GM19351 (cell line): ENCODE measurements at regions not wholly inside any gene's neighbourhood (a gene's known extent, or its start where the extent isn't known, plus 50 kb on each side); places are given as distances from the start of the nearest gene placed in this dataset.

ENCODE experiments used
- ATAC-seq: cut with Tn5 transposase; IDR thresholded peaks from one replicate; pipeline ENCODE4 v1.9.1; 2021; ENCODE audit warnings: mild to moderate bottlenecking, moderate library complexity; ENCODE audit not compliant: unreplicated experiment

DNA sequence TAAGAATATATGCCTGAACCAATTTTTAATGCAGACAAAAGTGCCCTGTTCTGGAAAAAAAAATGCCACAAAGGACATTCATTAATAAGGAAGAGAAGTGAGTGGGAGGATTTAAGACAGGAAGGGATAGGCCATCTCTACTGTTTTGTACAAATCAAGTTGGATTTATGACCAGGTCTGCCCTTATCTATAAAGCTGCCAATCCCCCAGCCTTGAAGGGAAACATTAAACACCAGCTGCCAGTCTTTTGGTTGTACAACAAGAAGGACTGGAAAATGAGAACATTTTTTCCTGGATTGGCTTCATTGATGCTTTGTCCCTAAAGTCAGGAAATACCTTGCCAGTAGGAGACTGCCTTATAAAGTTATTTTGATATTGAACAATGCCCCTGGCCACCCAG, 444.0 kb downstream of the NPHP4 start:
- no peak for ATAC-seq

DNA sequence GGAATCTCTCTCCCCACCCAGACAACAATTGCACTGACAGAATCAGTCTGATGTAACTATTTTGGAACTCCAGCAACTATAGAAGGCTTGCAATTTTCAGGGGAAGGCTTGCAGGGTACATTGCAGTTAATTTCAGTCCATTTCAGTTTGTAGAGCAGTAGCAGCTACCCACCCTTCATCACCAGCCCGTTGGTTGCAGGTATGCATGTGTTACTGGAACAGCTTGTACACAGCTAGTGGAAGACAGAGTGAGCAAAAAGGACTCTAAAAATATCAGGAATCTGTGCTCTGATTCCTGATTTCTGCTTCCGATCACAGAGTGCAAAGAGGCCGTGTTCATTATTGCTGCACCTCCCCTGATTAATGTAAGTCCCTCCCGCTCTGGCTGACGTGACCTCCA, 449.0 kb downstream of the NPHP4 start:
- no peak for ATAC-seq

DNA sequence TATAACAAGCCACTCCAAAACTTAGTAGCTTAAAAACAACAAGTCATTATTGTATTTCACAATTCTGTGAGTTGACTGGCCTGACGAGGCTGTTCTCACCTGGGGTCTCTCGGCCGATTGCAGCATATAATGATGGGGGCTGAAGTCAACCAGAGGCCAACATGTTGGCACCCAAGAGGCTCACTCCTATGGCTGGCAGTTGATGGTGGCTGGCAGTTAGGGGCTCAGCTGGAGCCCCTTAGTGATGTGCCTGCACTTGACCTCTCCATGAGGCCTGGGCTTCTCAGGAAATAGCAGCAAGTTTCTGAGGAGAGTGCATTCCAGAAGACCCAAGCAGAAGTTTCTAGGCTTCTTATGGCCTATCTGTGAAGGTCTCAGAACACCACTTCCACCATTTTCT, 459.4 kb downstream of the NPHP4 start:
- no peak for ATAC-seq

DNA sequence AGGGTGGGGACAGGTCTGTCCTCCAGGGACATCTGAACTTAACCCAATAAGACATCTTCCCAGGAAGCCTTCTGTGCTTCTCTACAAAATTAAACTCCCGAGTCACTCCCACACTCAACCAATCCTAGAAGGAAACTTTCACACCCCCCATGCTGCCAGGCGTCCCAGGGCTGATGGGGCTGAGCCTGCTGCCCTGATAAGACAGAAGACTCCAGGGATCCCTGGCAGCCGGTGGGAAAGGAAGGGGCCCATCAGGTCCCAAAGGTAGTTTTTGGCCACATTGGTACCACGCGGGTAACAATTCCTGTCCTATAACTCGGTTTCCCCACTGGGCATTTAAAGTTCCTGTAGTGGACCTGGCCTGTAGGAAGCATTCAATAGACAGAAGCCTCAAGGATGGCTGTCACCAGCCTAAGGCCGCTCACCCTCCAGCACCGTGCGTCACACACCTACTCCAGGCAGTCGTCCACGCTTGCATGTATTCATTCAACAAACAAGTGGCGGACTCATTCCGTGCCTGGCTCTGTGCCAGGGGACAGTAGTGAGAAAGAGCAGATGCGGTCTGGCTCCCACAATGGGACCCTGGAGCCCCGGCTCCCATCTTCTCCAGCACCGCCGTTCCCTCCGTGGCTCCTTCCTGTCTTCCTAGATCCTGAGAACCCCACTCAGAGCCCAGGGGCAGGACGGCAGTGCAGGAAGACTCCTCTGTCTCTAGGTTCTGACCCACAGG, 465.2 kb downstream of the NPHP4 start:
- no peak for ATAC-seq

DNA sequence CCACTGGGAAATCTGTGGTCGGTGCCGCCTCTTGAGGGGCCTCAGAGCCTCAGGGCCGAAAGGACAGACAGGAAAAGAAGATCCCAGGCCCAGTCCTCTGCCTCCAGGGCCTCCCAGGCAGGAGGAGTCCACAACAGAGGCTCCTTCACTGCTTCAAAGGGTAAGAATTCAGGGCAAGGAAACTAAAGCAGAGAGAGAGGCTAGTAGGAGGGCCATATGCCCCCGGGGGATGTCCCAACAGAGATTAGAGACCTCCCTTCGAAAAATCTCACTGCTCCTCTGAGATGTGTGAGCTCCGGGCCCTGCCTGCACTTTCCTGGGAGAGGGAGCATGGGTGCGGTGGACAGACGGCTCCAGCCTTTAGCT, 465.9 kb downstream of the NPHP4 start:
- ATAC-seq, result no peak

DNA sequence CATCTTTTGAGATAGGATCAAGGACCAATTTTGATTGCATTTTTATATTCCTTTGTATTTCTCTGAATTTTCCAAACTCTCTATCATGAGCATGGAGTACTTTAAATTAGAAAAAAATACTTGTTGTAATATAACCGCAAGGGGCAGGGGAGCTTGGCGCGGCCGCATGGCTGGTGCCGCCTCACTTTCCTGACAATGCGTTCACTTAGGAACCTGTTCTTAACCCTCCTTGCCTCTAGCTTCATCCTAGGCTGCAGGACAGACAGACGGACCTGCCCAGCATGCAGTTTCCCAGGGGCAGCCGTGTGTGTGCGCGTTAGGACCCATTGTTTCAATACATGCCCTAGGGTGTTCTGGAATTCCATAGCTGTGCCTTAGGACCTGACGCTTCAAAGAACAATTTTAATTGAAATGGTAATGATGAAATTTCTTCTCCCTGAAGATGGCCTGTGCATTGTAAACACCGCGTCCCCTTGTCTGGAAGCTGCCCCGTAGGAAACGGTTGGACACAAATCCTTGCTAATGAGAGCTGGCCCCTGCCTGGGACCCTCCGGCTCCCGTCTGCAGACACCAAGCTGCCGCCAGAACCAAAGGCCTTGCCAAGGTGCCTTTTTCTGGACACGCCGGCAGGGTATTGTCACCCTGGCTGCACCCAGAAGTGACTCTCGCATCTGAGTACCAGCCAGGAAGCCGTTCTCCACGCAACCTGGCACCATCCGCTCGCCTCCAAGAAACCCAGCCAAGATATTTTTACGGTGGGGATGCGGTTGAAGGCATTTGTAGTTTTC, 466.4 kb downstream of the NPHP4 start:
- no peak for ATAC-seq

DNA sequence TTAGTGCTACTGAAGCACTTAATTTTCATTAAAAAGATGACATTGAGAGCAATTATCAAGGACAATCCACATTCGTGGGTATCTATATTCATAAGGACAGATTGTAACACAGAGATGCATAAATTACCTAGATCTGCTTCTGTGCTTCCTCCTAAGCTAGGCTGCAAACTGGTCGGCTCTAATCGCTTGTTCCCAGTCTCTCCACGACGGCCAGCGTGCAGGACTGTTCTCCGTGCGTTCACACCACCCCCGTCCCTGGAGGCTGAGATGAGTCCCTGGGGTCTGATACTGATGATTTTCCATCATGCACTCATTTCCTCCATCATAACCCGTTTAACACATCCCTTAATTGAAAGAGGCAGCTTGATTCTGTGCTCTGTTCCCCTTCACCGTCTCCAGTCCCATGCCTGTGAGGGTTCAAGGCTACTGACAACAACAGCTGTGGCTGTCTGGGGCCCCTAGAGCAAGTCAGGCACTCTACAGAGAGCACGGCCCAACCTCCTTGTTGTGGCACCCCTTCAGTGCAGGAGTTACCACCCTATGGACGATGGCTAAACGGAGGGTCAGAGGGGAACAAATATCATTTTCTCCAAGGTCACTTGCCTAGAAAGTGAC, 469.6 kb downstream of the NPHP4 start:
- no peak for ATAC-seq

DNA sequence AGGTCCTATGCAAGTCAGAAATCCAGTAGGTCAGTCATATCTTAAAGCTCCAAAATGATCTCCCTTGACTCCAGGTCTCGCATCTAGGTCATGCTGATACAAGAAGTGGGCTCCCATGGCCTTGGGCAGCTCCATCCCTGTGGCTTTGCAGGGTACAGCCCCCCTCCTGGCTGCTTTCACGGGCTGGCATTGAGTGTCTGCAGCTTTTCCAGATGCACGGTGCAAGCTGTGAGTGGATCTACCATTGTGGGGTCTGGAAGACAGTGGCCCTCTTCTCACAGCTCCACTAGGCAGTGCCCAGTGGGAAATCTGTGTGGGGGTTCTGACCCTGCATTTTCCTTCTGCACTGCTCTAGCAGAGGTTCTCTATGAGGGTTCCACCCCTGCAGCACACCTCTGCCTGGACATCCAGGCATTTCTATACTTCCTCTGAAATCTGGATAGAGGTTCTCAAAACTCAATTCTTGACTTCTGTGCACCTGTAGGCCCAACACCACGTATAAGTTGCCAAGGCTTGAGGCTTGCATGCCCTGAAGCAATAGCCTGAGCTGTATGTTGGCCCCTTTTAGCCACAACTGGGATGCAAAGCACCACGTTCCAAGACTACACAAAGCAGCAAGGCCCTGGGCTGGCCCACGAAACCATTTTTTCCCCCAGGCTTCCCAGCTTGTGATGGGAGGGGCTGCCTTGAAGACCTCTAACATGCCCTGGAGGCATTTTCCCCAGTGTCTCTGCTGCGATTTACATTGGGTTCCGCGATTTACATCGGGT, 472.7 kb downstream of the NPHP4 start:
- ATAC-seq, result no peak

DNA sequence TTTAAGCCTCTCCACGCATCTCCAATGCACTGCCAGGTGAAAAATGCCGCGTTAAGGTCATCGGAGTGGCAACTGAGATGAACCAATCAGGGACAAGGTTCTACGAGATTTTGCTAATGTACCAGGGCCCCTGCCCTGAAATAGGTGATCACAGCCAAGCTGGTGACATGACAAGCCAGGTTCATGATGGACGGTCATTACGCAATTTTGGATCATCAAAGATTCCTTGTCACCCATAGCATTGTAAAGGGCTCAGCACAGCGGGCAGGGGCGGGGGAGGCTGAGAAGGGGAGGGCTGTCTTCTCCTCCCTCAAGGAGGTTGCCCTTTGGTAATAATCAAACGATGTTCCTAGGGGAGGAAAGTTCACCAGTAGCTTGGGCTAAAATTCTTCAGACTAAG, 475.5 kb downstream of the NPHP4 start:
- ATAC-seq, result no peak

DNA sequence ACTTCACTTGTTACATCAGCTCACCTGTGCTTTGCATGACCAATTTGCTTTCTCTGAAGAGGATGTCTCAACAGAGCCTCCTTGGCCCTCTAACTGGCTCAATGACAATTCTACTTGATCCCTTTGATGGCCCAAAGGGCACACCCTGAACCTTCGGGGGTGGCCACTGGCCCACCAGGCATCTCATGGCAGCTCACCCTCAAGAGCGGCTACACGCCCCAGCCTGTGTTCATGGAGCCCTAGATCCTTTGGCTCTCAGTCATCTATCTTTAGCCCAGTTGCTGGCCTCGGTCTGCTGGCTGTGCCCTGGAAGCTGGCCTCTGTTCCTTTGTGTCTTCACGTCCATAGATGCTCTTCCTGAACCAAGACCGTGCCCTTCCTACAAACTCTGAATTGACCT, 476.7 kb downstream of the NPHP4 start:
- no peak for ATAC-seq

DNA sequence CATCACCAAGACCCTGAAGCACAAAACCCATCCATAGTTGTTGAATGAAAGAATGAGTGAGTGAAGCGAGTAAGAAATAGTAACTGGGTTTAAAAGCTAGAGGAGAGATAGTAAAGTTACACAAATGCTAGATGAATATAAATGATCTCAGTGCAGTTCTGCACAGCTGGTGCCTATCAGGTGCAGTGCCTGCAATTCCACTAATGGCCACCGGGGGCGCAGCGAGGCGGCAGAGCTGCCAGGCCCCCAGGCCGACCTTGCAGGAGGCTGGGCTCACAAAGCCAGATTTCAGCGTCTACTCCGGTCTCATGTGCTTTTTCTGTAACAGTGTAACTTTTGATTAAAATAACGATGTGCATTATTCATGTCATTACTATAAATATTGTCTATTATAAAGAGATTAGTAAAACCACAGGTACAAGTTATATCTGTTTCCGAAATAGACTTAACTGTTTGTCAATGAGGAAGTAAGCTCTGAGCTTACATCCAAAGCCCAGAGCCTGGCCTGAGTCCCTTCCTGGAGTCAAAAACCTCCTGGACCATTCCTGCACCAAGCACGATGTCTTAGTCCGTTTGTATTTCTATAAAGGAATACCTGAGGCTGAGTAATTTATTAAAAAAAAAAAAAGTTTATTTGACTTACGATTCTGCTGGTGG, 477.6 kb downstream of the NPHP4 start:
- ATAC-seq, result peak; percentile 85

DNA sequence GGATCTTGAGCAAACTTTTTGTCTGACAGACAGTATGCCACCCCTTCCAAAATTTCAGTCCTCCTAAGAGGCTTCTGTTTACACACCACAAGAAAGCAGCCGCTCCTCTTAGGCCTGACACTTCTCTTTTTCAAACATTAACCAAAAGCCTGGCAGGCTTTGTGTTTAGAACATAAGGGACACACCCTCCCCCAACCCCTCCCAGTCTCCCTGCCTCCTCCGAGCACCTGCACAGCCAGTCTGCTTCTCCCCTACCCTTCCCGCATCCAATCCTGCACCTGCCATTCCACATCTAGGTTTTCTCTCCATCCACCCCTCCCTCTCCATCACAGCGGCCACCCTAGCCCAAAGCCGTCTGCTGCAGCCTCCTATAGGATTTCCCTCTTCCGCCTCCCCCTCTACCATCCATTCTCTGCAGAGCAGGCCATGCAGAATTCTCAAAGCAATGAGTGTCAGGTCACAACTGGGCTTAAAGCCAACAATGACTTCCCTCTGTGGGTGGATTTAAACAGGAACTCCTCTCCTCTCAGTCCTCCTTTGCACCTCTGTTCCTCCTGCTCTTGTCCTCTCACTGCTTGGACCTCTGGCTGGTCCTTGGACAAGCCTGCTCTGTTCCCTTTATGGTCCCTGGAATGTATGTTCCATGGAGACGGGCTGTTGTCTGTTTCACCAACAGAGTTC, 478.2 kb downstream of the NPHP4 start:
- ATAC-seq, result no peak

DNA sequence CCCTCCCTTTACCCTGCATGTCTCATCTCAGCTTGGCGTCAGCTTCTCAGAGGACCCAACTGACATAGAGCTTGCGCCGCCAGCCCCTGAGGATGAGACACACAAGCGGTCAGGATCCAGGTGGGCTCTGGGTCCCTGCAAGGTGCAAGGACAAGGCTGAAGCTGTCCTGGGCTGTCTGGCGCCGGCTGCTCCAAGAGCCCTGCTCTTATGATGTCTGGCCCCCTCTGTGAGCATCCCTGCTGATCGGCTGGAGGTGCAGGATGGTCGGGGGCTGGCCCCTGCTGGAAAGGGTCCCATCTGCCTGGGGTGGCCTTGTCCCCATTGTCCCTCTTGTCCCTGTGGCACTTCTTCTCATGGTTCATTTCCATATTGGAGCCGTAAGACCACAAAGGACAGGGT, 479.0 kb downstream of the NPHP4 start:
- no peak for ATAC-seq

DNA sequence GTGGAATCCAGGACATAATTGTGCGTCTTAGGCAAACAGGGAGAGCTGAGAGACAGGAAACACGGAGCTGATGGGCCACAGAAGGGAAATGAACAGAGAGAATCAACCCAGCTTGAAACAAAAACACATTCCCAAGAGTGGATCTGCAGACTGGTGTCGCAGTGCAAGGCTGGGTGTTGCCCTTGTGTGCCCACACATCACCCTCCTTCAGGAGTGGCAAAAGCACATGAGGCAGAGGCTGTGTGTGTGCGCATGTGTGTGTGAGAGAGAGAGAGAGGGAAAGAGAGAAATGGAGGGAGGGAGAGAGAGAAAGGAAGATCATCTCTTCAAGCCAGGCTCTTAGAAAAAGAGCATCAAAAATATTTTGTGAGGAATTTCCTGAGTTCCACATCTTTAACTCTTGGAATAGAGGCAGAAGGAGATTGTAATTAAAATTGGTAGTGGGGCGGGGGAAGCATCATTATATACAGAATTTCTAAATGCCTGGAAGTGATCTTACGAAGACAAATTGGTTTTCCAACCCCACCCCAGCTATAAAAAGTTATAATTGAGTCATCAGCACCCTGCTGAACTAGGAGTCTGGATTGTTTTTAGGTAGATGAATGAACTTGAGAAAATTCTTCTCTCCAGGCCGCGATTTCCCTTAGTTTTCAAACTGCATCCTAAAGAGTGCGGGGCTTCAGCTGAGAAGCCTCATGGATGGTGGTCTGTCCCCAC, 480.7 kb downstream of the NPHP4 start:
- ATAC-seq, result no peak

DNA sequence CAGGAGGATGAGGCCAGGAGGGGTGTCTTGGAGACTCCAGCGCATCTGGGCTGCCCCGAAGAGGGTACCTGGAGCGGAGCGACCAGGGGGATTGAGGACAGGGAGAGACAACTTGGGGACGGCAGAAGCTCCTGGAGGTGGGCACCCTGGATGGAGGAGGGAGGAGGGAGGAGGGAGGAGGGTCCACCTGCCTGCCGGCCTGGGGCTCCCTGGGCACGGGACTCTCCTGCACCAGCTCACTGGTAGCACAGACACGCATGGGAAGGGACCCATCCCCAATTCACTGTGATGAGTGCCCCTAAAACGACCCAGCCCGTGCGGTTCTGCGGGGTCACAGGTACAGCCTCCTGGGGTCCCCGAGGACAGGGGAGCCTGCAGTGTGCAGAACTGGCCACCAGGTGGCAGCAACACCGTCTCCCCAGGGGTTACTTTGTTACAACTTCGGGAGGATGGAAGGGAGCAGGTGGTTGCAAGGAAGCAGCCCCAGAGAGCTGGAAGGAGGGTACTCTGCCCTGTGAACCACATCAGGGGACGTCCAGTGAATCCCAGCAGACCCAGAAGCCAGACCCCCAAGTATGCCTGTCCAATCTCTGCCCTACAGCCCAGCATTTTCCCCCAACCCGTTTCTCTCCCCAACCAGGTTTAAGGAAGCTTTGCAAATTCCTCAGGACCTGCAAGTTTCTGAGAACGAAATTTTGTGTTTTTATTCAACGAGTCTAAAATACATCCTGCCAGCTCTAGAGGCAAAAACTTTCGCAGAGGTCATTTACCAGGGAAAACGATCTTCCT, 482.4 kb downstream of the NPHP4 start:
- ATAC-seq, result peak; percentile 65

DNA sequence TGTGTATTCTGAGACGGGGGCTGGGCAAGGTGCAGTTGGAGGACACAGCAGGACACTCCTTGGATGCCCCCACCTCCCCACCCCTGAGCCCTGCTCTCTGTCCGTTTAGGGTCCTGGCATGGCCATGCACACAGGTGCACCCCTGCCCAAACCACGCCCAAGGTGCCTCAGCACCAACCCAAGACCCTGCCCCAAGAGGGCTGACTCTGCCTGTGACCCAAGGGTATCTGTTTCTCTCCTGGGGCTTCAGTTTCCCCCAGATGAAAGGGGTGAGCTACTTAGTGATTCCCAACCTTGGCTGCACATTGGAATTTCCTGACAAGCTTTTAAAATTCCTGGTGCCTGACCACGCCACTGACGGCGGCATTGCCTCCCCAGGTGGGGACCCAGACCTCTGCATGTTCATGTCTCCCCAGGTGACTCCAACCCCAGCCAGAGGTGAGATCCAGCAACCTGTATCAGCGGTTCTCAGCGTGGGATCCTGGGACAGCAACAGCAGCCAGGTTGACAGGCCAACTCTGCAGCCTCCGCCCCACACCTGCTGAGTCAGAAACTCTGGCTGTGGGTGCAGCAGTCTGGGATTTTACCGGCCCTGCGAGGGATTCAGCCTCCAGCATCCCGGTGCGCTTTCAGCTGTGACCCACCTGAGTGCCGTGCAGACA, 483.4 kb downstream of the NPHP4 start:
- ATAC-seq, result no peak

DNA sequence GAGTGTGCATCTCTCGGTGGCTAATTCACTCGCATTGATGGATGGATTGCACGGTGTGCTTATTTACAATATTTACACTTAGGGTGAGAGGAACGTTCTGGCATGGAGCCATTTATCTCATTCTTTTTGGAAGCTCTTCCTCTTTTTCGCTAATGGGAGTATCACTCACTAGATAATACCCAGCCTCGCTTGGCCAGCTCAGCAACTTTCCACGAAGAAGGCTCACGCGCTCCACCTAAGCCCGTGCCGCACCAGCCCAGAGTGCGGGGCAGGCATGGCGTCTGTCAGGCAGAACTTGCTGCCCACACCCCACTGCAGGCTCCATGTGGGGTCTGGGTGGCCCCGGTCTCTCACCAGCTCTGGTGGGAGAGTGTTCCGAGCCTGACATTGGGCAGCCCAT, 484.9 kb downstream of the NPHP4 start:
- ATAC-seq, result no peak

DNA sequence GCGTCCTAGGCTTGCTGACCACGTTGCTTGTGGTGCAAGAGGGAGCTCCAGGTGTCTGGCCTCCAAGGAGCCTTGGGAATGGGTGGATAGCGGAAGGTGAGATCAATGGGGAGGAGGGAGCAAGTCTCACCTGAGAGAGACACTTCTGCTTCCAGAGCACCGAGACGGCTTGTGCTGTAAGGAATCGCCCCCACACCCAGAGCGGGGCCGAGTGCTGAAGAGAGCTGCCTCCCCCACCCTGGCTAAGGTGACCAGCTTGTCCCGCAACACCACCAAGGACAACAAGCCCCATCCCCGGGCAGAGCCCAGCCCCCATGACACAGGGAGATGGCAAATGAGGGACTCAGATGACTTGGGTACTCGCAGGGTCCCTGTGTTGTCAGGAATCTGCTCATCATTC, 485.6 kb downstream of the NPHP4 start:
- ATAC-seq, result no peak
